OCI-LY1 (cell line): ENCODE measurements at regions not wholly inside any gene's neighbourhood (a gene's known extent, or its start where the extent isn't known, plus 50 kb on each side); places are given as distances from the start of the nearest gene placed in this dataset.

ENCODE experiments used
- CTCF ChIP-seq: fragments of 200-600 bp; sonication (generic), shearing (Covaris generic); IDR thresholded peaks from 2 replicates; pipeline ENCODE4 v1.5.1; 2017; ENCODE audit warnings: mild to moderate bottlenecking, antibody characterized with exemption, low read length, moderate library complexity, mixed read lengths
- EZH2 ChIP-seq: fragments of 200-600 bp; sonication (generic), shearing (Covaris generic); IDR thresholded peaks from 2 replicates; pipeline ENCODE4 v1.8.0; 2017; ENCODE audit warnings: borderline replicate concordance, mixed run types, mild to moderate bottlenecking, antibody characterized with exemption, low read length, moderate library complexity, mixed read lengths

- TF ChIP-seq CTCF (no peak), EZH2 (no peak)
Measured at GRCh38 chr20:19104186-19104585, 108.3 kb upstream of the SLC24A3 start.
